DND-41 (cell line): ENCODE measurements at regions not wholly inside any gene's neighbourhood (a gene's known extent, or its start where the extent isn't known, plus 50 kb on each side); places are given as distances from the start of the nearest gene placed in this dataset.

ENCODE experiments used
- ATAC-seq: fragments of 200-7000 bp; cut with Tn5 transposase; 3 replicates; pipeline ENCODE4 v1.9.1; 2021; ENCODE audit warnings: low read depth; ENCODE audit not compliant: insufficient read depth
- DNase-seq: peaks from one replicate; pipeline ENCODE4 v3.0.0-alpha.2; 2020
- H2AFZ ChIP-seq: 2 replicates; pipeline ENCODE4 v1.6.0; 2012; ENCODE audit warnings: low read depth, low read length
- H3K27ac ChIP-seq: 2 replicates; pipeline ENCODE4 v1.5.1; 2012; ENCODE audit warnings: low read length, inconsistent platforms
- H3K27me3 ChIP-seq: fragments of 200-600 bp; sonication (generic); 2 replicates; pipeline ENCODE4 v1.6.0; 2012; ENCODE audit warnings: low read length, mild to moderate bottlenecking, inconsistent platforms; ENCODE audit not compliant: insufficient read depth, poor library complexity
- H3K36me3 ChIP-seq: 2 replicates; pipeline ENCODE4 v1.5.1; 2012; ENCODE audit warnings: low read length, inconsistent platforms; ENCODE audit not compliant: insufficient read depth
- H3K4me1 ChIP-seq: 2 replicates; pipeline ENCODE4 v1.5.1; 2012; ENCODE audit warnings: mild to moderate bottlenecking, low read length; ENCODE audit not compliant: insufficient read depth
- H3K4me2 ChIP-seq: 2 replicates; pipeline ENCODE4 v1.6.0; 2012; ENCODE audit warnings: mild to moderate bottlenecking, moderate library complexity, low read length, inconsistent platforms; ENCODE audit not compliant: insufficient read depth
- H3K4me3 ChIP-seq, 2 experiments: fragments of 200-600 bp in 1 of 2; shearing (Covaris generic) in 1 of 2; 2 replicates each; pipeline ENCODE4 v1.5.1; 2012 to 2016; ENCODE audit warnings: inconsistent platforms in 2 of 2, low read length in 2 of 2, mild to moderate bottlenecking in 2 of 2, low read depth in 1 of 2, moderate library complexity in 1 of 2
- H3K79me2 ChIP-seq: 2 replicates; pipeline ENCODE4 v1.6.0; 2012; ENCODE audit warnings: low read length, inconsistent platforms; ENCODE audit not compliant: insufficient read depth
- H3K9ac ChIP-seq: 2 replicates; pipeline ENCODE4 v1.6.0; 2012; ENCODE audit warnings: low read depth, mild to moderate bottlenecking, inconsistent platforms, low read length, moderate library complexity
- H3K9me3 ChIP-seq: 2 replicates; pipeline ENCODE4 v1.5.1; 2012; ENCODE audit warnings: low read length, moderate library complexity, mild to moderate bottlenecking, inconsistent platforms; ENCODE audit not compliant: insufficient read depth, severe bottlenecking
- H4K20me1 ChIP-seq: 2 replicates; pipeline ENCODE4 v1.6.0; 2012; ENCODE audit warnings: low read length; ENCODE audit not compliant: insufficient read depth
- EZH2 ChIP-seq: IDR thresholded peaks from 3 replicates; pipeline ENCODE4 v1.6.1; 2012; ENCODE audit warnings: borderline replicate concordance, low read depth, mild to moderate bottlenecking, moderate library complexity, low read length, inconsistent platforms; ENCODE audit not compliant: severe bottlenecking
- TF ChIP-seq, protein P1 (sequence below): IDR thresholded peaks from 2 replicates; pipeline ENCODE4 v1.5.1; 2012; ENCODE audit warnings: borderline replicate concordance, low read length, moderate library complexity, mild to moderate bottlenecking; ENCODE audit not compliant: poor library complexity, severe bottlenecking; ENCODE audit errors: extremely low read depth

DNA sequence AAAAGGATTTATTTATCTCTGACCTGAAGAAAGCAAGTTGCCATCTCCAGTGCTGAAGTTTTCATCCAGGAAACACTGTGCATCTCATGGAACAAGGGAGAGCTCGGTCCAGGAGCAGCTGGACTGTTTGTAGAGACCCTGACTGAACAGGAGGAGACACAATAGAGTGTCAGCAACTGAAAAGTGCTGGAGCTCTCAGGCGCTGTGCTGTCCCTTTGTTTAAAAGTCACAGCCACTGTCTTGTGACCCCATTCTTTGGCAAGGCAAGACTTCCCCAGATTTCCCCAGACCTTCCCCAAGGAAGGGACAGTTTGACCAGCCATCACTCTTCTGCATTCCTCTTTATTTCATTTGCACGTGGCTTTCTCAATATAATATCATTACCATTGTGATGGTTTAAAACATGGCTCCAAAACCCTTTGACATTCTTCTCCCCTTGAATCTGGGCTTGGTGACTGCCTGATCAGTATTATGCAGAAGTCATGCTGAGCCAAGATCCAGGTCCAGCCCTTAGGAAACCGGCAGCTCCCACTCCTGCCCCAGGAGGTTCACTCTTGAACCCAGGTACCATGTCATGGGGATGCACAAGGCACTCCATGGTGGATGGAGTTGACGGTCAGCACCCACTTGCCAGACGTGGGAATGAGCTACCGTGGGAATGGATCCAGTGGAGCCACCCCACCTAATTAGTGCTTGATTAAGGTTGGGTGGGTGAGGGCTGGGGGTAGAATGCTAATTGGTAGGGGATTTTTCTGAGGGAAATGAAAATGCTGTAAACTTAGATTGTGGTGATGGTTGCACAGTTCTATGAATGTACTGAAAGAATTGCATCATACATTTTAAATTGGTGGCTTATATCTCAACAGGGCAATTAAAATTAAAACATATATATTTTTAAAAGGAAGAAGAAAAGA is 497.9 kb upstream of the RAB6C start:
- H2AFZ ChIP-seq = no peak overlapping the region
- TF ChIP-seq, protein P1, sequence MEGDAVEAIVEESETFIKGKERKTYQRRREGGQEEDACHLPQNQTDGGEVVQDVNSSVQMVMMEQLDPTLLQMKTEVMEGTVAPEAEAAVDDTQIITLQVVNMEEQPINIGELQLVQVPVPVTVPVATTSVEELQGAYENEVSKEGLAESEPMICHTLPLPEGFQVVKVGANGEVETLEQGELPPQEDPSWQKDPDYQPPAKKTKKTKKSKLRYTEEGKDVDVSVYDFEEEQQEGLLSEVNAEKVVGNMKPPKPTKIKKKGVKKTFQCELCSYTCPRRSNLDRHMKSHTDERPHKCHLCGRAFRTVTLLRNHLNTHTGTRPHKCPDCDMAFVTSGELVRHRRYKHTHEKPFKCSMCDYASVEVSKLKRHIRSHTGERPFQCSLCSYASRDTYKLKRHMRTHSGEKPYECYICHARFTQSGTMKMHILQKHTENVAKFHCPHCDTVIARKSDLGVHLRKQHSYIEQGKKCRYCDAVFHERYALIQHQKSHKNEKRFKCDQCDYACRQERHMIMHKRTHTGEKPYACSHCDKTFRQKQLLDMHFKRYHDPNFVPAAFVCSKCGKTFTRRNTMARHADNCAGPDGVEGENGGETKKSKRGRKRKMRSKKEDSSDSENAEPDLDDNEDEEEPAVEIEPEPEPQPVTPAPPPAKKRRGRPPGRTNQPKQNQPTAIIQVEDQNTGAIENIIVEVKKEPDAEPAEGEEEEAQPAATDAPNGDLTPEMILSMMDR = no peak
- no peak for TF ChIP-seq EZH2
- DNase-seq = no peak
- H3K4me1 ChIP-seq = no peaks in the 10 kb centered on the region
- no peak for ATAC-seq
- H4K20me1 ChIP-seq = no peaks in the 10 kb centered on the region
- no peak overlapping the region for H3K9ac ChIP-seq
- H3K4me3 ChIP-seq = no peak overlapping the region
- no peak overlapping the region for H3K4me2 ChIP-seq
- no peaks in the 10 kb centered on the region for H3K36me3 ChIP-seq
- H3K27ac ChIP-seq = no peak overlapping the region
- H3K27me3 ChIP-seq = peaks cover 4% of the 10 kb centered on the region
- no peaks in the 10 kb centered on the region for H3K9me3 ChIP-seq
- no peaks in the 10 kb centered on the region for H3K79me2 ChIP-seq

DNA sequence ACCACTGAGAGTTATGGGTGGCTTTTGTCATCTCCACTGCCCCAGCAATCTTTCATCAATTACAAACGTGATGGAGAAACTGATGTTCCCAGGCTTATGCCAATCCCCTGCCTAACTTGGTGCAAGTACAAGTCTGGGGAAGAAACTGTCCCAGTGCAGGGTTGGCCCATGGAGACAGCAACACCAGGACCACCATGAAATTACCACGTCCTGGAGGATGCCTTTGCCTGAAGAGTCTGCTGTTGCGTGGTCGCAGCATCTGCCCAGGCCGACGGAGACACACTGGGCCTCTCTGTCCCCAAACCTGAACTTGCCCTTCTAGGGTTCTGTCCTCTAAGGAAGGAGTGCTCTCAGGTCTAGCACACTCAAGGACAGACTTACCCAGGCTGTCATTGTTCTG is 496.8 kb upstream of the RAB6C start:
- DNase-seq = no peak
- Histone ChIP-seq H3K4me1 (no peaks in the 10 kb centered on the region), H2AFZ (no peak overlapping the region), H3K9me3 (no peaks in the 10 kb centered on the region), H3K4me3 (no peak overlapping the region), H3K36me3 (no peaks in the 10 kb centered on the region), H3K4me2 (no peak overlapping the region), H3K27me3 (peaks cover 4% of the 10 kb centered on the region), H3K9ac (no peak overlapping the region), H4K20me1 (no peaks in the 10 kb centered on the region), H3K27ac (no peak overlapping the region), H3K79me2 (no peaks in the 10 kb centered on the region)
- no peak for ATAC-seq
- TF ChIP-seq, protein P1 = no peak
- TF ChIP-seq EZH2 = no peak

DNA sequence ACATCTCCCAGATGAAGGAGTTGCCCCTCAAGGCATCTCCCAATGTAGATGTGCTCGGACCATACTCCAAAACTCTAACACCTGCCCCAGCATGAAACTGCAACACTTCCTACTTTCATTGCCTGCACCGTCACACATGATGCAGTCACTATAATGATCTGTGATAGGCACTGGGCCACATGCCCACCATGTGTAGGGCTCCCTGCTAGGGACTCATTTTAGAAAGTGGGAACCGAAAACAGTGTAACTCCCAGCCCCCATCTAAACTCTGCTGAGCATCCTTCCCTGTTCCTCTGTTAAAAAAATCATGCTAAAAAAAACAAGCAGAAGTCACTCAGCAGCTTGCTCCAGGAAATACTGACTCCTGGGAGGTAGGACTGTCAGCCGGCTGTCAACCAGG is 496.1 kb upstream of the RAB6C start:
- no peaks in the 10 kb centered on the region for H3K36me3 ChIP-seq
- H2AFZ ChIP-seq = no peak overlapping the region
- no peak overlapping the region for H3K4me2 ChIP-seq
- DNase-seq (no peak), ATAC-seq (no peak)
- no peak overlapping the region for H3K4me3 ChIP-seq
- TF ChIP-seq, protein P1 = no peak
- TF ChIP-seq EZH2 = no peak
- H3K9me3 ChIP-seq = no peaks in the 10 kb centered on the region
- H3K79me2 ChIP-seq = no peaks in the 10 kb centered on the region
- no peak overlapping the region for H3K9ac ChIP-seq
- no peaks in the 10 kb centered on the region for H4K20me1 ChIP-seq
- H3K4me1 ChIP-seq = no peaks in the 10 kb centered on the region
- H3K27me3 ChIP-seq = peaks cover 4% of the 10 kb centered on the region
- H3K27ac ChIP-seq = no peak overlapping the region
